ENCODE measurements at regions not wholly inside any gene's neighbourhood (a gene's known extent, or its start where the extent isn't known, plus 50 kb on each side); places are given as distances from the start of the nearest gene placed in this dataset.
"Not testable (repeated sequence)": the region's sequence is repeated elsewhere in the genome, so short reads cannot be mapped to it uniquely, and the experiment has no call there.

DNA sequence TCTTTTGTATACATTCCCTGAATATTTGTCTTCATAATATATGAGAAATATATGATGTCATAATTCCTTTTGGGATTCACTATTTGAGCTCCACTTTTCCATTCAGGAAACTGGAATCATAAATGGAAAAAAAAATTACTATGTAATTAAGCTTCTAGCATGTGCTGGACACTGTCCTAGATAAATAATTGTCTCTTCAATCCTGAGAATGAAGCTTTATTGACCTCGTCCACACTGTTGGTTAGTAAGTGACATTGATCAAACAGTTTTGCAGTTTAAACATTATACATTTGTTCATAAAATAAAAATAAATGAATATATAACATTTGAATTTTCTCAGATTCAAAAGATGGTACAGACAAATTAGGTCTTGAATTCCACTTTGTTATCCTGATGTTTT is 1691.2 kb downstream of the LRRC4C start:
- no peak overlapping the region for H3K4me3 ChIP-seq (ENCODE audit: low read length)
- TF ChIP-seq, protein P1, sequence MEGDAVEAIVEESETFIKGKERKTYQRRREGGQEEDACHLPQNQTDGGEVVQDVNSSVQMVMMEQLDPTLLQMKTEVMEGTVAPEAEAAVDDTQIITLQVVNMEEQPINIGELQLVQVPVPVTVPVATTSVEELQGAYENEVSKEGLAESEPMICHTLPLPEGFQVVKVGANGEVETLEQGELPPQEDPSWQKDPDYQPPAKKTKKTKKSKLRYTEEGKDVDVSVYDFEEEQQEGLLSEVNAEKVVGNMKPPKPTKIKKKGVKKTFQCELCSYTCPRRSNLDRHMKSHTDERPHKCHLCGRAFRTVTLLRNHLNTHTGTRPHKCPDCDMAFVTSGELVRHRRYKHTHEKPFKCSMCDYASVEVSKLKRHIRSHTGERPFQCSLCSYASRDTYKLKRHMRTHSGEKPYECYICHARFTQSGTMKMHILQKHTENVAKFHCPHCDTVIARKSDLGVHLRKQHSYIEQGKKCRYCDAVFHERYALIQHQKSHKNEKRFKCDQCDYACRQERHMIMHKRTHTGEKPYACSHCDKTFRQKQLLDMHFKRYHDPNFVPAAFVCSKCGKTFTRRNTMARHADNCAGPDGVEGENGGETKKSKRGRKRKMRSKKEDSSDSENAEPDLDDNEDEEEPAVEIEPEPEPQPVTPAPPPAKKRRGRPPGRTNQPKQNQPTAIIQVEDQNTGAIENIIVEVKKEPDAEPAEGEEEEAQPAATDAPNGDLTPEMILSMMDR (conservative IDR thresholded peaks at IDR 0.05; ENCODE audit: low read depth, low read length), result no peak
- no peak for DNase-seq (ENCODE audit: low read depth)

DNA sequence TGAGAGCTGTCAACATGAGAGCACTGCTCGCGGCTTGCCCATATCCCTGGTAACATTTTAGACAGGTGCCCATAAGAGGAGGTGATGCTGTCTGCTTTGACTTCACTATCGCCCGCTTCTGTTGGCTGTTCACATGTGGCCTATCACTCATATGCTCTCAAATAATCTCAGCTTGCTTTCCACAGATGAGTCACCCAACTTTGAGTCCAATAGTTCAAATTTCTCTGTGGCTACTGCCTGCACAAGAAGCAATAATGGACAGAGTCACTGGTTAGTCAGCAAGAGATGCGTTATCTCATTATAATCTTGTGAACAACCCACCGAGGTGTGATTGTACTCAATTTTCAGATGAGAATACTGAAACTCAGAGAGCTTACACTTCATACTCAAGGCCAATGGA is 1714.1 kb downstream of the LRRC4C start:
- no peak overlapping the region for H3K4me3 ChIP-seq (ENCODE audit: low read length)
- TF ChIP-seq, protein P1 (conservative IDR thresholded peaks at IDR 0.05; ENCODE audit: low read depth, low read length), result no peak
- peak; percentile 13 for DNase-seq (ENCODE audit: low read depth)

DNA sequence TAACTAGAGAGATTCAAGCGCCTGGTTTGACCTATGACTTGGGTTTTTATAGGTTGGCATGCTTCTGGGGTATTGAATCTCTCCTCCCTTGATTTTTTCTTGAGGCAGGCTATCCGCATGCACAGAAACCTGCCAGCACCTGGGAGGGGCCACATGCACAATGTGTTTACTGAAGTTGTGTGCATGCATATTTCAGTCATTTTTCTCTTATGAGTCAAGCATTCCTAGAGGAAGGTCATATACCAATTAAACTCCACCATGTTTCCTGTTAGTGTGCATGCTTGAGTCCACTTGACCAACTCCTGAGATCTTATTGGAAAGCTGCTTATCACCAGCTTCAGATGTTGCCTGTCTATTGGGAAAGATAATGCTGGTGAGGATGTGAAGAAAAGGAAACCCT is 1718.4 kb downstream of the LRRC4C start:
- TF ChIP-seq, protein P1 (conservative IDR thresholded peaks at IDR 0.05; ENCODE audit: low read depth, low read length), result no peak
- DNase-seq (ENCODE audit: low read depth), result peak; percentile 34
- no peak overlapping the region for H3K4me3 ChIP-seq (ENCODE audit: low read length)

DNA sequence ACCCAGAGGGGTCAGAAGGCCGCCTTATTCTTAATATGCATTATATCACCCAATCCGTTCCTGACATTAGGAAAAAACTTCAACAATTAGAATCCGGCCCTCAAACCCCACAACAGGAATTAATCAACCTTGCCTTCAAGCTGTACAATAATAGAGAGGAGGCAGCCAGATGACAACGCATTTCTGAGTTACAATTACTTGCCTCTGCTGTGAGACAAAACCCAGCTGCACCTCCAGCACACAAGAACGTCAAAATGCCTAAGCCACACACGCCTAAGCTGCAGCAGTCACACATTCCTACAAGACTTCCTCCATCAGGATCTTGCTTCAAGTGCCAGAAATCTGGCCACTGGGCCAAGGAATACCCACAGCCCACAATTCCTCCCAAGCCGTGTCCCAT is 1723.1 kb downstream of the LRRC4C start:
- not testable (repeated sequence) for H3K4me3 ChIP-seq (ENCODE audit: low read length); DNase-seq (ENCODE audit: low read depth)

DNA sequence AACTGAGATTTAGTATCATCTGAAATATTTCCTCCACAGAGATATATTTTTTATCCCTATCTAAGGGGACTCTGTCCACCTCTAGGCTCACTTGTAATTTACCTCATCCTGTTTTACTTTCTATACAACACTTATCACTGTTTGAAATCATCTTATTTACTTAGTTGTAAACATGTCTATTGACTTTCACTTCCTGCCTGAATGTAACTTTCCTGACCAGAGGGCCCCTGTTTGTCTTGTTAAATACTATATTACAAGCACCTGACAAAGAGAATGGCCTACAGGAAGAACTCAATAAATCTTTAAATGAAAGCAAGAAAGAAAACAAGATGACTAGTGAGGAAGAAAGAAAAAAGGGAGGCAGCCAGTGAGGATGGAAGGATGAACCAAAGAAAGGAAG is 1727.5 kb downstream of the LRRC4C start:
- H3K4me3 ChIP-seq (ENCODE audit: low read length), result no peak overlapping the region
- DNase-seq (ENCODE audit: low read depth), result no peak
- TF ChIP-seq, protein P1 (conservative IDR thresholded peaks at IDR 0.05; ENCODE audit: low read depth, low read length), result no peak

DNA sequence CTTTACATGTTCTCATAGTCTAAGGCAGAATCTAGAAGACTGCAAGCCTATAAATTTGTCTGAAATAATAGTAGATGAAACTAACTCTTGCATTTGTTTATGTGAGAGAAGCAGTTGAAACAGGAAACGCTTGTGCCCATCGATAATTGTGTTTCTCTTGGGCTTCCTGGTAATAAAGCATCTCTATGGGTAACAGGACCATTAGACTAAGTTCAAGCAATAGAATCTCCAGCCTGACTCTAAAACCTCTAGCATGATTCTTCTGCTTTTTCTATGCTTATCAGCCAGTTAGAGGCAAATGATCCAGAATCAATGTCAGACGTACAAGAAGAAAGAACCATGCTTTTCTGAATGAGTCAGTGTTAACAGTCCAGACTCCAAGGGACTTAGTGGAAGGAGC is 1734.4 kb downstream of the LRRC4C start:
- H3K4me3 ChIP-seq (ENCODE audit: low read length), result no peak overlapping the region
- TF ChIP-seq, protein P1 (conservative IDR thresholded peaks at IDR 0.05; ENCODE audit: low read depth, low read length), result no peak
- no peak for DNase-seq (ENCODE audit: low read depth)

DNA sequence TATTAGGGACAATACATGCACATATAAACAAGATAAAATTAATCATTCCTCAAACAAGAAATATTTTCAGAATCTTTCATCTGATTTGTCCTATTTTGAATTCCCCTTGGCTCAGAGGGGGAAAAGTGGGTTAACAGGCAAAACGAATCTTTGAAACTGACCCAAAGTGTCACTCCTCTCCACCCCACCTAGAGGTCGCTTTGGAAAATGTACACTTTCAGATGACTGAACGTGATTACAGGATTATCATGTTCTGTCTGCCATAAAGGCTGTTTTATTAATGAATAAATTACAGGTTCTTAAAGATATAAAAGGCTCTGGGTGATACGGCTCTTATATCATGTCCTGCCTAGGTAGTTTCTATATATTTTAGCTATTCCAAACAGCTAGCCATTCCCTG is 1735.0 kb downstream of the LRRC4C start:
- TF ChIP-seq, protein P1 (conservative IDR thresholded peaks at IDR 0.05; ENCODE audit: low read depth, low read length), result peak; percentile 25
- H3K4me3 ChIP-seq (ENCODE audit: low read length), result no peak overlapping the region
- DNase-seq (ENCODE audit: low read depth), result no peak

DNA sequence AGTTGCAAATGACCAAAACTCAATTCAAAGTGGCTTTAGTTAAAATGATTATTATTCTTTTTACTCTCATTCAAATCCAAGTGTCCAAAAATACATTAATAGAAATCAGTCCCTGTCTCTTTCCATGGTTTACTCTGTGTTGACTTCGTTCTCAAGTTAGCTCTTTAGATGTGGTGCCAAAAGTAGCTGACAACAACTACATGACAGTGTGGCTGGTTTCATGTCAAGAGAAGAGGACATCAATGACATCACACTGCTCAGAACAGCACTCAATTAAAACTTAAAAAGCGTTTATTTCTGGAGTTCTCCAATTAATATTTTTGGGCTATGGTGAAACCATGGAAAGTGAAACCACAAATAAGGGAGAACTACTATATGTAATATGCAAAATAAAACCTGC is 1746.9 kb downstream of the LRRC4C start:
- no peak for DNase-seq (ENCODE audit: low read depth)
- TF ChIP-seq, protein P1 (conservative IDR thresholded peaks at IDR 0.05; ENCODE audit: low read depth, low read length), result no peak
- H3K4me3 ChIP-seq (ENCODE audit: low read length), result no peak overlapping the region

Measured in retinal pigment epithelial cell (primary cell).